Left lung (tissue), 4 donors: ENCODE measurements at regions not wholly inside any gene's neighbourhood (a gene's known extent, or its start where the extent isn't known, plus 50 kb on each side); places are given as distances from the start of the nearest gene placed in this dataset.
A peak's percentile ranks its signal among the peaks of the same experiment; 100 is the strongest.

Source experiments
- ATAC-seq: fragments of 200-7000 bp; cut with Tn5 transposase; one replicate; pipeline ENCODE4 v1.9.1; 2020; ENCODE audit warnings: moderate library complexity
- DNase-seq, 4 donors: peaks; one replicate each; pipeline ENCODE4 v3.0.0-alpha.2; 2013 to 2020
- H3K27ac ChIP-seq, 2 donors: fragments of 200-600 bp; sonication (generic) in 1 of 2; one replicate each; pipeline versions ENCODE4 v1.5.0 to v1.8.0; 2020 to 2021
- H3K27me3 ChIP-seq, 2 donors: fragments of 200-600 bp; sonication (generic) in 1 of 2; one replicate each; pipeline versions ENCODE4 v1.5.0 to v1.8.0; 2020 to 2021
- H3K36me3 ChIP-seq, 2 donors: fragments of 200-600 bp; sonication (generic) in 1 of 2; one replicate each; pipeline versions ENCODE4 v1.5.0 to v1.8.0; 2020 to 2021
- H3K4me1 ChIP-seq, 2 donors: fragments of 200-600 bp; one replicate each; pipeline ENCODE4 v1.8.0; 2021
- H3K4me3 ChIP-seq, 2 donors: fragments of 200-600 bp; sonication (generic) in 1 of 2; one replicate each; pipeline versions ENCODE4 v1.5.0 to v1.8.0; 2020 to 2021; ENCODE audit warnings: mild to moderate bottlenecking in 1 of 2
- H3K9me3 ChIP-seq, 2 donors: fragments of 200-600 bp; sonication (generic) in 1 of 2; one replicate each; pipeline versions ENCODE4 v1.5.0 to v1.8.0; 2020 to 2021
- intact Hi-C, 2 donors: fragments of 100-400 bp; cut with DNase I; formaldehyde crosslinking; loops; one replicate each; pipeline versions ENCODE4 v1.11.2 to v1.14.2; 2022
- TF ChIP-seq, protein P1 (sequence below), 2 donors: fragments of 200-600 bp; sonication (generic) in 1 of 2; IDR thresholded peaks; one replicate each; pipeline versions ENCODE4 v1.5.0 to v1.8.0; 2021; ENCODE audit warnings: antibody characterized with exemption in 2 of 2
- donor health status: DM: no; HTN: yes; CAD: no.
- donor health status: DM: no; HTN: no; CAD: no.

- TF ChIP-seq, protein P1, sequence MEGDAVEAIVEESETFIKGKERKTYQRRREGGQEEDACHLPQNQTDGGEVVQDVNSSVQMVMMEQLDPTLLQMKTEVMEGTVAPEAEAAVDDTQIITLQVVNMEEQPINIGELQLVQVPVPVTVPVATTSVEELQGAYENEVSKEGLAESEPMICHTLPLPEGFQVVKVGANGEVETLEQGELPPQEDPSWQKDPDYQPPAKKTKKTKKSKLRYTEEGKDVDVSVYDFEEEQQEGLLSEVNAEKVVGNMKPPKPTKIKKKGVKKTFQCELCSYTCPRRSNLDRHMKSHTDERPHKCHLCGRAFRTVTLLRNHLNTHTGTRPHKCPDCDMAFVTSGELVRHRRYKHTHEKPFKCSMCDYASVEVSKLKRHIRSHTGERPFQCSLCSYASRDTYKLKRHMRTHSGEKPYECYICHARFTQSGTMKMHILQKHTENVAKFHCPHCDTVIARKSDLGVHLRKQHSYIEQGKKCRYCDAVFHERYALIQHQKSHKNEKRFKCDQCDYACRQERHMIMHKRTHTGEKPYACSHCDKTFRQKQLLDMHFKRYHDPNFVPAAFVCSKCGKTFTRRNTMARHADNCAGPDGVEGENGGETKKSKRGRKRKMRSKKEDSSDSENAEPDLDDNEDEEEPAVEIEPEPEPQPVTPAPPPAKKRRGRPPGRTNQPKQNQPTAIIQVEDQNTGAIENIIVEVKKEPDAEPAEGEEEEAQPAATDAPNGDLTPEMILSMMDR (IDR thresholded peaks at IDR 0.05), result no peak
- no peak for DNase-seq
- Histone ChIP-seq H3K27me3 (no peaks in the 10 kb centered on the region), H3K9me3 (peaks cover 0 to 32% of the 10 kb centered on the region in 2 donors), H3K36me3 (no peaks in the 10 kb centered on the region), H3K4me3 (no peak overlapping the region), H3K27ac (no peak overlapping the region), H3K4me1 (no peaks in the 10 kb centered on the region)
- no peak for ATAC-seq
- intact Hi-C loops, result no loop called here
Measured at GRCh38 chr11:96472085-96472484, 82.3 kb downstream of the JRKL start.

GRCh38 chr11:96474263-96474662, 84.5 kb downstream of the JRKL start:
- ATAC-seq (no peak), DNase-seq (no peak)
- Histone ChIP-seq H3K27me3 (no peaks in the 10 kb centered on the region), H3K4me3 (no peak overlapping the region), H3K27ac (no peak overlapping the region), H3K9me3 (peaks cover 0 to 44% of the 10 kb centered on the region in 2 donors), H3K36me3 (no peaks in the 10 kb centered on the region), H3K4me1 (no peaks in the 10 kb centered on the region)
- intact Hi-C loops, result no loop called here
- TF ChIP-seq, protein P1 (IDR thresholded peaks at IDR 0.05), result no peak

DNA sequence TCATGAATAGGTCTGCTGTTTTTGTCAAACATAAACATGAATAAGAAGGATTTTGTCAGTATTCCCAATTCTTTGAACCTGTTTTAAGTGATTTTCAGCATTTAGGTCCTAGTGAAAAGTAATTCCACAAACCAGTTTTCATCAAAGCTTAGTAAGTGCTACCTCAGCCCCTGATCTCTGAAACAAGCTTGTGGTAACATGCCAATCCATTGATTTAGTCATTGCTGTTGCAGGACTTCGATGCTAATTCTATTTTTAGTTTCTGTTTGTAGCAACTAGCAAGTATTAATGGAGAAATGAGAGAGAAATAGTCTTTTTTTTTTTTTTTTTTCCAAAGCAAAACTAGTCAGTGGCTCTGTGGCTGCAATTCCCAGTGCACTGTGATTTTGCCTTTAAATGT, 91.4 kb downstream of the JRKL start:
- no peaks in the 10 kb centered on the region for H3K27me3 ChIP-seq
- peaks cover 0 to 19% of the 10 kb centered on the region in 2 donors for H3K9me3 ChIP-seq
- H3K36me3 ChIP-seq, result no peaks in the 10 kb centered on the region
- no peak overlapping the region for H3K4me3 ChIP-seq
- TF ChIP-seq, protein P1 (IDR thresholded peaks at IDR 0.05), result no peak
- DNase-seq (no peak), ATAC-seq (no peak)
- H3K4me1 ChIP-seq, result no peaks in the 10 kb centered on the region
- intact Hi-C loops, result no loop called here
- no peak overlapping the region for H3K27ac ChIP-seq

DNA sequence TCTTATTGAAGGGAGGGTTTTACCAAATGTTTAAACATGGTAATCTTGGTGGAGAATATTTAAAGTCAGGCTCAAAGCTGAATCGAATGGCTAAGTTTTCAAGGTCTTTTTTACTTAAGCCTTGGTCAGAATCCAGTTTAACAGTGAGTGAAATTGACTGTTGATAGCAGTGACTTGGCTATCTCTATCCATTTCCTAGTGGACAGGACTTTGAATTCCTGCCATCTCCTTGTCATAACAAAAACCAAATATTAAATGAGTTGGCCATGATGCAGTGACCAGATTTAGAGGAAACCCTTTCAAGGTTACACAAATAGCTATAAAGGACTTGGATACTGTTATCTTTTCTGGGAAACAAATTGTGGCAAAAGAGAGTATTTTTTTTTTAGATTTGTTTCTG, 92.0 kb downstream of the JRKL start:
- TF ChIP-seq, protein P1 (IDR thresholded peaks at IDR 0.05), result no peak
- H3K36me3 ChIP-seq, result no peaks in the 10 kb centered on the region
- H3K27ac ChIP-seq, result no peak overlapping the region
- intact Hi-C loops, result no loop called here
- ATAC-seq (no peak), DNase-seq (peak in 2 of 4 donors; percentile 80 to 85)
- peaks cover 0 to 14% of the 10 kb centered on the region in 2 donors for H3K9me3 ChIP-seq
- no peak overlapping the region for H3K4me3 ChIP-seq
- H3K27me3 ChIP-seq, result no peaks in the 10 kb centered on the region
- H3K4me1 ChIP-seq, result no peaks in the 10 kb centered on the region

GRCh38 chr11:96482193-96482592, 92.4 kb downstream of the JRKL start:
- TF ChIP-seq, protein P1 (IDR thresholded peaks at IDR 0.05), result no peak
- Histone ChIP-seq H3K4me3 (no peak overlapping the region), H3K9me3 (peaks cover 0 to 12% of the 10 kb centered on the region in 2 donors), H3K27ac (no peak overlapping the region), H3K36me3 (no peaks in the 10 kb centered on the region), H3K27me3 (no peaks in the 10 kb centered on the region), H3K4me1 (no peaks in the 10 kb centered on the region)
- DNase-seq (peak in 2 of 4 donors; percentile 33 to 47), ATAC-seq (no peak)
- intact Hi-C loops, result no loop called here
